SU-DHL-6 (cell line): ENCODE measurements at regions not wholly inside any gene's neighbourhood (a gene's known extent, or its start where the extent isn't known, plus 50 kb on each side); places are given as distances from the start of the nearest gene placed in this dataset.

Experiments used
- CTCF ChIP-seq: fragments of 200-600 bp; sonication (generic); IDR thresholded peaks from one replicate; pipeline ENCODE4 v1.5.1; 2017; ENCODE audit warnings: antibody characterized with exemption, mild to moderate bottlenecking, low read length, moderate library complexity; ENCODE audit not compliant: insufficient read depth, poor library complexity, severe bottlenecking
- EZH2phosphoT487 ChIP-seq: fragments of 200-600 bp; sonication (generic), shearing (Covaris generic); conservative IDR thresholded peaks from 2 replicates; pipeline ENCODE4 v1.6.1; 2018; ENCODE audit warnings: mild to moderate bottlenecking, antibody characterized with exemption, low read length, moderate library complexity, mixed read lengths

GRCh38 chr4:71255976-71256375 lies 82.8 kb upstream of the SLC4A4 start:
- TF ChIP-seq CTCF, result no peak
- TF ChIP-seq EZH2phosphoT487, result no peak
